ENCODE measurements at regions not wholly inside any gene's neighbourhood (a gene's known extent, or its start where the extent isn't known, plus 50 kb on each side); places are given as distances from the start of the nearest gene placed in this dataset.

DNA sequence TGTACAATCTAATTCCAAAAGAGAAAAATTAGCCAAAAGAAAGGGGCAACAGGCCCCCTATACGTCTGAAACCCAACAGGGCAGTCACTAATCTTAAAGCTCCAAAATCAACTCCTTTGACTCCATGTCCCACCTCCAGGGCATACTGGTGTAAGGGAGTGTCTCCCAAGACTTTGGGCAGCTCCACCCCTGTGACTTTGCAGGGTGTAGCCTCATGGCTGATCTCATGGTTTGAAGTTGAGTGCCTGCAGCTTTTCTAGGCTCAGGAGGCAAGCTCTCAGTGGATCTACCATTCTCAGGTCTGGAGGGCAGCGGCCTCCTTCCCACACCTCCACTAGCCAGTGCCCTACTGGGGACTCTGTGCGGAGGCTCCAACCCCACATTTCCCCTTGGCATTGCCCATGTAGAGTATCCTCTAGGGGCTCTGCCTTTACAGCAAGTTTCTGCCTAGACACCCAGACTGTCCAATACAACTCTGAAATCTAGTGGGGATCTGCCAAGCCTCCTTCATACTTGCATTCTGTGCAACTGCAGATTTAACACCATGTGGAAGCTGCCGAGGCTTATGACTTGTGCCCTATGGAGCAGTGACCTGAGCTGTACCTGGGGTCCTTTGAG is 94.5 kb downstream of the TRIM29 start:
- CTCF ChIA-PET, result no interaction called here
- no peak for DNase-seq
- Mint-ChIP-seq H3K27me3 (ENCODE audit: low read depth) (peaks cover 24% of the 10 kb centered on the region), H3K4me1 (ENCODE audit: low read depth) (no peaks in the 10 kb centered on the region), H3K9me3 (peaks cover 16% of the 10 kb centered on the region), H3K4me3 (no peak overlapping the region), H3K36me3 (ENCODE audit: low read depth) (peaks cover 2% of the 10 kb centered on the region), H3K27ac (no peak overlapping the region)
- intact Hi-C loops (cut with micrococcal nuclease), result no loop called here

DNA sequence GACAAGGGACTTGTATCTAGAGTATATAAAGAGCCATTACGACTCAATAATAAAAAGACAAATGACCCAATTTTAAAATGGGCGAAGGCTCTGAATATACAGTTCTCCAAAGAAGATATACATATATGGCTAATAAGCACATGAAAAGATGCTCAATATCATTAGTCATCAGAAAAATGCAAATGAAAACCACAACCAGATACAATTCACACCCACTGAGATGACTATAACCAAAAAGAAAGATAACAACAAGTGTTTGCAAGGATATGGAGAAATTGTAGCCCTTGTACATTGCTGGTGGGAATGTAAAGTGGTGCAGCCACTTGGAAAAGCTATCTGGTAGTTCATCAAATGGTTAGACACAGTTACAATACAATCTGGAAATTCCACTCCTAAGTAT is 96.3 kb downstream of the TRIM29 start:
- CTCF ChIA-PET, result no interaction called here
- Mint-ChIP-seq H3K4me1 (ENCODE audit: low read depth) (no peaks in the 10 kb centered on the region), H3K27me3 (ENCODE audit: low read depth) (peaks cover 24% of the 10 kb centered on the region), H3K27ac (no peak overlapping the region), H3K36me3 (ENCODE audit: low read depth) (no peaks in the 10 kb centered on the region), H3K9me3 (peaks cover 13% of the 10 kb centered on the region), H3K4me3 (no peak overlapping the region)
- intact Hi-C loops (cut with micrococcal nuclease), result no loop called here
- no peak for DNase-seq

DNA sequence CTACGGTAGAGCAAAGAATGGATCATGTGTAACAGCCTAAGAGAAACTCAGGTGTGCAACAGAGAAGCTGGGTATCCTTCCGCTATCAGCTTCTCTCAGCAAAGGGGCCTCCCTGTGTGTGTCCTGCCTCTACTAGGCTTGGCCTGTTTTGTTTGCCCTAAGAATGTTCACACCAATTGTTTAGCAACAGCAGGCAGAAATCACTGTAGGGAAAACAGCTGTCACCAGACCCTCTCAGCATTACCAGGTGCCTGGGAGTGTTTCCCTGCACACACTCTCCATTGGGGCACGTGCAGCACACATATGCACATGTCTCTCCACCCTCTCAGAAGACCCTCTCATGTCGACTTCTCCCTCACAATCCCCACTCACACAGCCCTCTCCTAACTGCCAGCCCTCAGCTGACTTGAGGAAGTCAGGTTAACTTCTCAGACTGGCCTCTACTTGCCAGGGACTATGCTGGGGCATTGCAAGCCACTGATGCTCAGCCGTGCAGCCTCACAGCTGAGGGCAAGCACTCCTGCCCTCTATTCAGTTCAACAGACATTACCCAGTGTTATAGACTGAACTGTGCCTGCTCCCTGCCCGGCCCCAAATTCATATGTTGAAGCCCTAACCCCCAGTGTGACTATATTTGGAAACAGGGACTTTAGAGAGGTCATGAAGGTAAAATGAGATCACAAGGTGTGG is 97.6 kb downstream of the TRIM29 start:
- no peak for DNase-seq
- H3K9me3 Mint-ChIP-seq, result peaks cover 7% of the 10 kb centered on the region
- no peak overlapping the region for H3K27ac Mint-ChIP-seq
- peaks cover 21% of the 10 kb centered on the region for H3K27me3 Mint-ChIP-seq (ENCODE audit: low read depth)
- no peak overlapping the region for H3K4me3 Mint-ChIP-seq
- H3K4me1 Mint-ChIP-seq (ENCODE audit: low read depth), result no peaks in the 10 kb centered on the region
- CTCF ChIA-PET, result interaction anchor here (0.7 kb wide), 1 partner anchor 85 kb away, joined by 3 read pairs; no protein-coding TSS in a partner anchor
- no peaks in the 10 kb centered on the region for H3K36me3 Mint-ChIP-seq (ENCODE audit: low read depth)
- intact Hi-C loops (cut with micrococcal nuclease), result no loop called here

GRCh38 chr11:120039039-120039438 is 98.9 kb downstream of the TRIM29 start:
- H3K9me3 Mint-ChIP-seq, result peaks cover 7% of the 10 kb centered on the region
- H3K36me3 Mint-ChIP-seq (ENCODE audit: low read depth), result no peaks in the 10 kb centered on the region
- no peak overlapping the region for H3K4me3 Mint-ChIP-seq
- no peak for DNase-seq
- intact Hi-C loops (cut with micrococcal nuclease), result no loop called here
- CTCF ChIA-PET, result no interaction called here
- H3K27ac Mint-ChIP-seq, result no peak overlapping the region
- H3K27me3 Mint-ChIP-seq (ENCODE audit: low read depth), result peaks cover 18% of the 10 kb centered on the region
- H3K4me1 Mint-ChIP-seq (ENCODE audit: low read depth), result no peaks in the 10 kb centered on the region

- H3K4me3 Mint-ChIP-seq, result no peak overlapping the region
- H3K9me3 Mint-ChIP-seq, result peaks cover 7% of the 10 kb centered on the region
- CTCF ChIA-PET, result no interaction called here
- intact Hi-C loops (cut with micrococcal nuclease), result no loop called here
- no peak overlapping the region for H3K27ac Mint-ChIP-seq
- H3K36me3 Mint-ChIP-seq (ENCODE audit: low read depth), result no peaks in the 10 kb centered on the region
- H3K27me3 Mint-ChIP-seq (ENCODE audit: low read depth), result peaks cover 16% of the 10 kb centered on the region
- no peak for DNase-seq
- H3K4me1 Mint-ChIP-seq (ENCODE audit: low read depth), result no peaks in the 10 kb centered on the region
Measured at GRCh38 chr11:120037111-120037510, 100.8 kb downstream of the TRIM29 start.

DNA sequence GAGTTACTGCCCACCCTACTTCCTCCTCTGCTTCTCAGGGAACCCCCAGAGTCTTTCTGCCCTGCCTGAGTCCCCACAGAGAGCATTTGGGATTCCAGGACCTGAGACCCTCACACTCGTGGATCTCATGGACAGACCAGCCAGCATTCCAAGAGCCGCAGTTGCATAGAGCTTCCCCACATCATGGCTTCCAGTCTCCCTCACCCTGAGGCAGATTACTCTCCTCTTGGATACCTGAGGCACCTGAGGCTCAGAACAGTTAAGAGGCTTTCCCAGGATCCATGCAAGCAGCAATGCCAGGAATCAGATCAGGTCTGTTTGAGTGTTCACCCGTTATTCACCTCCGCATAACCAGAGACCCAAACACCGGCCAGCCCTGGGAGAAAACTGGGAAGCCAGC is 102.2 kb downstream of the TRIM29 start:
- H3K36me3 Mint-ChIP-seq (ENCODE audit: low read depth), result no peaks in the 10 kb centered on the region
- H3K9me3 Mint-ChIP-seq, result peaks cover 7% of the 10 kb centered on the region
- no peak overlapping the region for H3K27ac Mint-ChIP-seq
- no peak for DNase-seq
- no peak overlapping the region for H3K4me3 Mint-ChIP-seq
- H3K27me3 Mint-ChIP-seq (ENCODE audit: low read depth), result peaks cover 9% of the 10 kb centered on the region
- no peaks in the 10 kb centered on the region for H3K4me1 Mint-ChIP-seq (ENCODE audit: low read depth)
- intact Hi-C loops (cut with micrococcal nuclease), result no loop called here
- CTCF ChIA-PET, result no interaction called here

DNA sequence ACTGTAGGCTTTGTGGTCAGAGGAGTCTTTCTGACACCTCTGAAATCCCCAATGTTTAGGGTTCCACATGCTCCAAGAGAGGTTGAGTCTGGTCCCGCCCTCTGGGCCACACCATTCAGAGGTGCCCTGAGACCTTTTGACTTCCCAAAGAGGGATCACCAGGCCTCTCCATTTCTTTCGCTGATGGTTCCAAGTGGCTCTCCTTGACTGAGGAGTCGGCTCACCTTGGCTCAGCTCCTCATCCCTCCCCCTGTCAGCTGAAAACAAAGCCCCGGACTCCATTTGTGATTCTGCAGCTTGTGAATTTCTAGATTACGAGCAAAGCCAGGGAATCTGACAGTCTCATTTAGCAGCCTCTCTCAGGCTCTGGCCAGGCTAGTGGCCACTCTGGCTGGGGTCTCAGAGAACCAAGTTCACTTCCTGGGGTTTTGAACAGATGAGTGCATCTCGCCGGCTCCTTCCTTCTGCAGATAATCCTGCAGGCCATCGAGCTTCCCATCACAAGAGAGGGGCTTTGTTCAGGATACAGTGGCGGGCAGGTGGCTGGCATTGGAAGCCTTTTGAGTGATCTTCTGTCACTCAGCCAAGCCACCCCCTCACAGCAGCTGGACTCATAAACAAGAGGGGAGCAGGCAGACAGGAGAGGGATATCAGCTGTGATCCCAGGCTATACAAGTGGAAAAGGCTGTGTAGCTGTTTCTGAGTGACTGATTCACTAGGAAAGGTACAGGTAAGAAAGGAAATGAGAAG is 102.9 kb downstream of the TRIM29 start:
- CTCF ChIA-PET, result no interaction called here
- H3K27me3 Mint-ChIP-seq (ENCODE audit: low read depth), result peaks cover 5% of the 10 kb centered on the region
- H3K4me3 Mint-ChIP-seq, result no peak overlapping the region
- H3K9me3 Mint-ChIP-seq, result peaks cover 7% of the 10 kb centered on the region
- H3K4me1 Mint-ChIP-seq (ENCODE audit: low read depth), result no peaks in the 10 kb centered on the region
- intact Hi-C loops (cut with micrococcal nuclease), result no loop called here
- no peak overlapping the region for H3K27ac Mint-ChIP-seq
- H3K36me3 Mint-ChIP-seq (ENCODE audit: low read depth), result no peaks in the 10 kb centered on the region
- no peak for DNase-seq

- H3K9me3 Mint-ChIP-seq, result peaks cover 7% of the 10 kb centered on the region
- CTCF ChIA-PET, result no interaction called here
- H3K36me3 Mint-ChIP-seq (ENCODE audit: low read depth), result no peaks in the 10 kb centered on the region
- DNase-seq, result no peak
- peaks cover 3% of the 10 kb centered on the region for H3K27me3 Mint-ChIP-seq (ENCODE audit: low read depth)
- H3K27ac Mint-ChIP-seq, result no peak overlapping the region
- H3K4me3 Mint-ChIP-seq, result no peak overlapping the region
- intact Hi-C loops (cut with micrococcal nuclease), result no loop called here
- H3K4me1 Mint-ChIP-seq (ENCODE audit: low read depth), result no peaks in the 10 kb centered on the region
Measured at GRCh38 chr11:120034176-120034875, 103.6 kb downstream of the TRIM29 start.

DNA sequence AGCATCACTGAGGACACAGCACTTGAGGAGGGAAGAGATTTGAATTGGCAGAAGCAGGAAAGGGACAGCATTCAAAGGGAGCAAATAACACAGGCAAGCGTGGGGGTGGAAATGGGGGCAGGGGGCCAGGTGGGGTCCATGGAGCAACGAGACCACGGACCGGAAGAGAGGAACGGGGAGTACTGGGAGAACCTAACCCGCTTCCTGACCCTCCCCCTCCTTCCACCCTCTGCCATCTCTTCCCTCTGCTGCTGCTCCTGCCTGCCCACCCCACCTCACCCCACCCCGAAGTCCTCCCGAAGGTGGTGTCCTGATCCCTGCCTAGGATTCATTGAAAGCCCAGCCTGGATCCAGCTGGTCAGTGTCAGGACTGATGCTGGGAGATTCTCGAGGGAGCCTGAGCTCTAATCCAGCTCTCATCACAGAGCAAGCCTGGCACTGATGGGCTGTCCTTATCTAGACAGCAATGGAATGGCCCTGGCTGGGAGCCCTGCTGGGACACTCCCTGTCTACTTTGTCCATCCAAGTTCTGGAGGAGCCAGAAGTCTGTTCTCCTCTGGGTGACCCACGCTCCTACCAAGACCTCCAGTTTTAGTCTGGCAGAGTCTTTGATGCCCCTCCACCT is 105.0 kb downstream of the TRIM29 start:
- H3K27ac Mint-ChIP-seq, result no peak overlapping the region
- intact Hi-C loops (cut with micrococcal nuclease), result no loop called here
- peaks cover 3% of the 10 kb centered on the region for H3K27me3 Mint-ChIP-seq (ENCODE audit: low read depth)
- DNase-seq, result no peak
- no peaks in the 10 kb centered on the region for H3K4me1 Mint-ChIP-seq (ENCODE audit: low read depth)
- CTCF ChIA-PET, result no interaction called here
- H3K36me3 Mint-ChIP-seq (ENCODE audit: low read depth), result no peaks in the 10 kb centered on the region
- no peak overlapping the region for H3K4me3 Mint-ChIP-seq
- H3K9me3 Mint-ChIP-seq, result peaks cover 7% of the 10 kb centered on the region

DNA sequence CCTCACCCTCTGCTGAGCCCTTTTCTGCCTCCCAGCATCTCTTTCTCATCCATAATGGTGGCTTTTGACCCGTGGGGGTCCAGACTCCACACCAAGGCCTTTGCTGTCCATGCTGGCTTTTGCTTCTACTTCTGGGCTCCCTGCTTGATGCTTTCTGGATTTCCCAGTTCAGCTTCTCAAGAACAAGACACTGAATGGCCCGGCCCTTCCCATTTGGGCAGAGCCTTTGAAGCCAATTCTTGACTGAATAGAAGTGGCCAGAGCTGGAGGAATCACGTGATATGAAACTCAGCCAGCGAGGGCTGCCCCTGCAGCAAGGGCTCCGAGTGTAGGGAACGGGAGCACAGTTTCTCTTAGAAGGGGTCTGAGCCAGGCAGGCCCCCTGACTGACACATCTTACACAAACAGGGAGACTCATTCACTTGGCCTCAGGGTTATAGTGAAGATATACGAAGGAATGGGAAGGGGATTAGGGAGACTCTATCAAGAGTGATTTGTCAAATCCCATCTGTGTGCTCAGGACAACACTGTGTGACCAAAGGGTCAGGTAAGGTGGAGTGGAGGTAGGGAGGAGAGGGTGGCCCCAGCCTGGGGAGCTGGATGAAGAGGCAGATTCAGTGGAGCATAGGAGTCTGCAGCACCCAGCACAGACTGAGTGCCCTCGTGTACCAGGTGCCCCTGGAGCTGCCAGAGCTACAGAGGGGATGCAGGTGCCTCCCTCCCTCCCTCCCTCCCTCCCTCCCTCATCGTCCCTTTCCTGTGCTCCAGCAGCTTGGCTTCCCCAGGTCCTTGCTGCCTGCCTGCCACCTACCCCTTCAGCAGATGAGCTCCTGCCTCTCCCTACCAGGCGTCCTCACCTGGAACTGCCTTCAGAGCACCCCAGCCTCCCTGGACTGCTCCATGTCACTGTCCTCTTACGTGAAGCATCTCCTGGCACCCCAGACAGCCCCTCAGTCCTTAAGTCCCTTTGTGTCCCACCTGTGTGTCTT is 106.0 kb downstream of the TRIM29 start:
- Mint-ChIP-seq H3K9me3 (peaks cover 1% of the 10 kb centered on the region), H3K4me1 (ENCODE audit: low read depth) (no peaks in the 10 kb centered on the region), H3K4me3 (no peak overlapping the region), H3K36me3 (ENCODE audit: low read depth) (no peaks in the 10 kb centered on the region), H3K27ac (no peak overlapping the region), H3K27me3 (ENCODE audit: low read depth) (peaks cover 8% of the 10 kb centered on the region)
- no peak for DNase-seq
- intact Hi-C loops (cut with micrococcal nuclease), result no loop called here
- CTCF ChIA-PET, result no interaction called here

DNA sequence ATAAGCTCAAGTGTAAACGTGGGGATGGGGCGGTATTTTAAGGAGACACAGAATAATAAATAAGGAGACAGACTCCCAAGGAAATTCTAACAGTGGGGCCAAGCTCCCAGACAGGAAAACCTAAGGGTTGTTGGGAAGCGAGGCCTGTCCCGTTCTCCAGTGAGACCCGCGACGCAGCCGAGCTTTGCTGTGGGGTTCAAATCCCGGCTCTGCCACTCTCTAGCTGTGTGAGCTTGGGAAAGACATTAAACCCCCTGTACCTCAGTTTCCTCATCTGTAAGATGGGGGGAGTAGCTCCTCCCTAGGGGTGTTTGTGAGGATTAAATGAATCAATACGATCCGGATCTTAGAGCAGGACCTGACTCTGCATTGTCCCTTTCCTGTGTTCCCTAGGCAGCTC is 106.8 kb downstream of the TRIM29 start:
- H3K27me3 Mint-ChIP-seq (ENCODE audit: low read depth), result peaks cover 8% of the 10 kb centered on the region
- CTCF ChIA-PET, result no interaction called here
- H3K4me1 Mint-ChIP-seq (ENCODE audit: low read depth), result no peaks in the 10 kb centered on the region
- no peaks in the 10 kb centered on the region for H3K36me3 Mint-ChIP-seq (ENCODE audit: low read depth)
- DNase-seq, result no peak
- H3K4me3 Mint-ChIP-seq, result no peak overlapping the region
- intact Hi-C loops (cut with micrococcal nuclease), result no loop called here
- no peak overlapping the region for H3K27ac Mint-ChIP-seq
- H3K9me3 Mint-ChIP-seq, result no peaks in the 10 kb centered on the region
